ENCODE measurements at regions not wholly inside any gene's neighbourhood (a gene's known extent, or its start where the extent isn't known, plus 50 kb on each side); places are given as distances from the start of the nearest gene placed in this dataset.

DNA sequence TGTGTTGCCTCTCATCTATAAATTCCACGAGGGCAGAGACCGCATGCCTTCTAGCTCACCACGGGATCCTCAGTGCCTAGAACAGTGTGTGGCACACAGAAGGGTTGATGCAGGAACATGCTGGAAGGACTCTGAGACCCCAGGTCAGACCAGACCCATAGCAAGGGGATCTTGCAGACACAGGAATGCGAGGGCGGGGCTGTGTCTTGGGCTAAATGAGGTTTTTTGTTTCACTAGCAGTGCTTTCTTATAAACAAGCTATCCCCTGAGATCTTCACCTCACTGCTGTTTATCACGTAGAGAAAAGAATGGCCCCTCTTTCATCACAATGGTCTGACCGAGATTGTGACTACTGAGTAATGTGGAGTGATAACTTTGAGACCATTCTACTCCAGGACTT, 122.4 kb downstream of the IRX2 start:
- 47 to 54% (median 50%) methylated on average over 7 of the region's 7 CpGs for WGBS, 3 donors
- intact Hi-C loops (cut with DNase I) = no loop called here
- DNase-seq (no peak), ATAC-seq (no peak)
- no peaks in the 10 kb centered on the region for H3K4me1 ChIP-seq
- no peaks in the 10 kb centered on the region for H3K36me3 ChIP-seq (ENCODE audit: insufficient read depth in 1 of 2, low read depth in 1 of 2)
- TF ChIP-seq, protein P1, sequence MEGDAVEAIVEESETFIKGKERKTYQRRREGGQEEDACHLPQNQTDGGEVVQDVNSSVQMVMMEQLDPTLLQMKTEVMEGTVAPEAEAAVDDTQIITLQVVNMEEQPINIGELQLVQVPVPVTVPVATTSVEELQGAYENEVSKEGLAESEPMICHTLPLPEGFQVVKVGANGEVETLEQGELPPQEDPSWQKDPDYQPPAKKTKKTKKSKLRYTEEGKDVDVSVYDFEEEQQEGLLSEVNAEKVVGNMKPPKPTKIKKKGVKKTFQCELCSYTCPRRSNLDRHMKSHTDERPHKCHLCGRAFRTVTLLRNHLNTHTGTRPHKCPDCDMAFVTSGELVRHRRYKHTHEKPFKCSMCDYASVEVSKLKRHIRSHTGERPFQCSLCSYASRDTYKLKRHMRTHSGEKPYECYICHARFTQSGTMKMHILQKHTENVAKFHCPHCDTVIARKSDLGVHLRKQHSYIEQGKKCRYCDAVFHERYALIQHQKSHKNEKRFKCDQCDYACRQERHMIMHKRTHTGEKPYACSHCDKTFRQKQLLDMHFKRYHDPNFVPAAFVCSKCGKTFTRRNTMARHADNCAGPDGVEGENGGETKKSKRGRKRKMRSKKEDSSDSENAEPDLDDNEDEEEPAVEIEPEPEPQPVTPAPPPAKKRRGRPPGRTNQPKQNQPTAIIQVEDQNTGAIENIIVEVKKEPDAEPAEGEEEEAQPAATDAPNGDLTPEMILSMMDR (IDR thresholded peaks at IDR 0.05) = no peak
- no peaks in the 10 kb centered on the region for H3K27me3 ChIP-seq (ENCODE audit: insufficient read depth in 3 of 3, low read length in 2 of 3)
- H3K4me3 ChIP-seq = no peak overlapping the region
- no peak overlapping the region for H3K27ac ChIP-seq
- no peaks in the 10 kb centered on the region for H3K9me3 ChIP-seq

DNA sequence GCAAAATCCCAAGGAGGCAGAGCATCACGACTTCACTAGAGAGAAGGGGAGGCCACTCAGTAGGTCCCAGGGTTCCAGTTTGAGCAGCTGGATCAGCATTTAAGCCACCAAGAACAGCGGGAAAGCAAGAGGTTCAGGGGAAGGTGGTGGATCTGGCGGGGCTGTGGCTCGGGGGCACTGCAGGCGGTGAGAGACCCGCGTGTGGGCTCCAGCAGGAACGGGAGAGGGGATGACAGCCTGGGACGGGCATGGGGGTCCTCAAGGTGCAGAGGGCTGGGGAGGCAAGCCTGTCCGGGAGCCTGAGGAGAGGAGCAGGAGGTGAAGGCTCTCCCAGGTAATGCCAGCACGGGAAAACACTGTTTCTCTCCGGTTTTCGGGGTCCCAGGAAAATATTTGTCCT, 123.6 kb downstream of the IRX2 start:
- no peak overlapping the region for H3K4me3 ChIP-seq
- H3K27ac ChIP-seq = no peak overlapping the region
- no peaks in the 10 kb centered on the region for H3K9me3 ChIP-seq
- TF ChIP-seq, protein P1 (IDR thresholded peaks at IDR 0.05) = no peak
- no peak for DNase-seq
- H3K36me3 ChIP-seq (ENCODE audit: insufficient read depth in 1 of 2, low read depth in 1 of 2) = no peaks in the 10 kb centered on the region
- 84 to 87% (median 85%) methylated on average over 13 of the region's 13 CpGs for WGBS, 3 donors
- intact Hi-C loops (cut with DNase I) = no loop called here
- no peaks in the 10 kb centered on the region for H3K4me1 ChIP-seq
- ATAC-seq = no peak
- H3K27me3 ChIP-seq (ENCODE audit: insufficient read depth in 3 of 3, low read length in 2 of 3) = no peaks in the 10 kb centered on the region

DNA sequence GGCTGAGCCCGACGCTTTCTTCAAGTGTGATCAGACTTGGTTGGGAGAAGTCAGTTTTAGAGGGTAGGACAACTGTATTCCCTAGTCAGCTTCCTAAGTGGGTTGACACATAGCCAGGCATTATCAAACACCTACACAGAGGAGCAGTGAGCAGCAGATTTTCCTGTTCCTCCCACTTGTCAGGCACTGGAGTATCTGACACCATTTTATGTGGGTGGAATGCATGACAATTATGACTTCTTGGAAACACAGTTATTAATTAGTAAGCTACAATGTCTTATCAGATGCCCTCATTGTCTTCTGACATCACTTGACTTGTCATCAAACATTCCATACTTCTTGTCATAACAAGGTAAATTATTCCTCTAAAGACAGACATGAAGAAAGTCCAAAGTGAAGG, 124.9 kb downstream of the IRX2 start:
- Histone ChIP-seq H3K27ac (no peak overlapping the region), H3K4me3 (no peak overlapping the region), H3K36me3 (ENCODE audit: insufficient read depth in 1 of 2, low read depth in 1 of 2) (no peaks in the 10 kb centered on the region), H3K4me1 (no peaks in the 10 kb centered on the region), H3K9me3 (no peaks in the 10 kb centered on the region), H3K27me3 (ENCODE audit: insufficient read depth in 3 of 3, low read length in 2 of 3) (no peaks in the 10 kb centered on the region)
- intact Hi-C loops (cut with DNase I) = no loop called here
- ATAC-seq (no peak), DNase-seq (no peak)
- 91 to 96% (median 93%) methylated on average over 2 of the region's 2 CpGs for WGBS, 3 donors
- TF ChIP-seq, protein P1 (IDR thresholded peaks at IDR 0.05) = no peak

DNA sequence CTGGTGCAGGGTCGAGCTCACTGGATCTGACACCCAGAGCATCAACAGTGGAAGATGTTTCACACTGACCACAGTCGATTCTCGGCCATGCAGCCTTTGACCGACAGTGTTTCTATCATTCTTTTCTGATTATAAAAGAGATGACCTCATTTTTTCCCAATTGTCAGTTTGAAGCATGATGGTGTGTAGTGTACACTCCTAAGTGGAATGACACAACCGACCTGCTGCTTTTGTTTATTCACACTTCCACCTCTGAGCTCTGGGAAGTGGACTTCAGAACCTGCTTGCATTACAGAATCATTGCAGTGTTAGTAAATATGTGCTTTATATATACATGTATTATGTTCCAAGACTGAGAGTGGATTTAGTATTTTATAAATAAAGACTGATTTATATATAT, 128.6 kb downstream of the IRX2 start:
- WGBS, 3 donors = 69 to 78% (median 71%) methylated on average over 5 of the region's 5 CpGs
- Histone ChIP-seq H3K4me1 (no peaks in the 10 kb centered on the region), H3K4me3 (no peak overlapping the region), H3K36me3 (ENCODE audit: insufficient read depth in 1 of 2, low read depth in 1 of 2) (no peaks in the 10 kb centered on the region), H3K27me3 (ENCODE audit: insufficient read depth in 3 of 3, low read length in 2 of 3) (no peaks in the 10 kb centered on the region), H3K27ac (no peak overlapping the region), H3K9me3 (no peaks in the 10 kb centered on the region)
- no peak for ATAC-seq
- intact Hi-C loops (cut with DNase I) = no loop called here
- DNase-seq = no peak
- TF ChIP-seq, protein P1 (IDR thresholded peaks at IDR 0.05) = no peak

DNA sequence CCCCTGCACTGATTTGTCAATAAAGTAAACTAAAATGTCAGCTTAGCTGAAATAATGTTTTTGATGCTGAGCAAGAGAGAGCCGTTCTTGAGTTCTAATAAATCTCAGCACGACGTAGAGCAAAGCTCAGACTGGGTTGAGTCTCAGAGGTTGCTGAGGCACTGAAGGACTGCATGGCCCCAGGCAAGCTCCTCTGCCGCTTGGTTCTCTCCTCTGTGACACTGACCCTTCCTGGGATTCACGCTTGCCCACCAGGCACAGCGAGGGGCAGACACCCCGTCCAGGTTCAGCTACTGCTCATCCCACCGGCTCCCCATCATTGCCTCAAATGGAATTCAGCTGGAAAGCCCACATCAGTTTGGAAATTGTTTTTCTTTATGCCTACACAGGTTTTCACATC, 129.8 kb downstream of the IRX2 start:
- H3K27ac ChIP-seq = no peak overlapping the region
- peaks cover 0 to 2% (median 0%) of the 10 kb centered on the region in 3 donors for H3K27me3 ChIP-seq (ENCODE audit: insufficient read depth in 3 of 3, low read length in 2 of 3)
- DNase-seq (no peak), ATAC-seq (no peak)
- TF ChIP-seq, protein P1 (IDR thresholded peaks at IDR 0.05) = no peak
- no peaks in the 10 kb centered on the region for H3K9me3 ChIP-seq
- WGBS, 3 donors = 74 to 81% (median 80%) methylated on average over 8 of the region's 8 CpGs
- H3K4me3 ChIP-seq = no peak overlapping the region
- no peaks in the 10 kb centered on the region for H3K36me3 ChIP-seq (ENCODE audit: insufficient read depth in 1 of 2, low read depth in 1 of 2)
- H3K4me1 ChIP-seq = no peaks in the 10 kb centered on the region
- intact Hi-C loops (cut with DNase I) = no loop called here
